Panc1 (cell line): ENCODE measurements at regions not wholly inside any gene's neighbourhood (a gene's known extent, or its start where the extent isn't known, plus 50 kb on each side); places are given as distances from the start of the nearest gene placed in this dataset.

Experiments used
- ATAC-seq: fragments of 200-7000 bp; cut with Tn5 transposase; 2 replicates; pipeline ENCODE4 v1.9.1; 2020; ENCODE audit warnings: mild to moderate bottlenecking, moderate library complexity
- BruUV-seq: library from RNA; stranded (reverse); fragments of 400-500 nt; replicated peaks from 2 replicates; lab custom pipeline; 2021; lab: Mats Ljungman, UMichigan
- CTCF ChIA-PET: fragments of 300-600 bp; sonication (Branson Sonifier 250); formaldehyde crosslinking; loops from one replicate; lab custom pipeline; 2022; ENCODE audit warnings: antibody characterized with exemption; lab: Charles Lee
- POLR2A ChIA-PET: fragments of 300-600 bp; sonication (Branson Sonifier 250); formaldehyde crosslinking; loops from one replicate; lab custom pipeline; 2022; ENCODE audit warnings: antibody characterized with exemption; lab: Charles Lee
- DNase-seq: peaks from one replicate; pipeline ENCODE4 v3.0.0-alpha.2; 2010; ENCODE audit warnings: low read depth, low spot score
- H3K27ac ChIP-seq: 2 replicates; pipeline ENCODE4 v1.5.1; 2011; ENCODE audit warnings: mild to moderate bottlenecking, low read length, inconsistent platforms
- H3K27me3 ChIP-seq: fragments of 200-500 bp; sonication (Bioruptor generic); 2 replicates; pipeline ENCODE4 v1.6.0; 2014; ENCODE audit warnings: low read length, inconsistent platforms; ENCODE audit not compliant: control insufficient read depth, insufficient read depth
- H3K36me3 ChIP-seq: fragments of 200-500 bp; sonication (Bioruptor generic); 2 replicates; pipeline ENCODE4 v1.5.1; 2014; ENCODE audit warnings: inconsistent platforms, mild to moderate bottlenecking, low read length, moderate library complexity; ENCODE audit not compliant: control insufficient read depth, insufficient read depth
- H3K4me1 ChIP-seq: 2 replicates; pipeline ENCODE4 v1.5.1; 2011; ENCODE audit warnings: inconsistent platforms, mild to moderate bottlenecking, low read length, moderate library complexity; ENCODE audit not compliant: control insufficient read depth, insufficient read depth
- H3K4me3 ChIP-seq, 2 experiments: 2 replicates each; pipeline ENCODE4 v1.5.1; 2011 to 2012; ENCODE audit warnings: low read depth in 2 of 2, low read length in 2 of 2, mild to moderate bottlenecking in 2 of 2, inconsistent platforms in 1 of 2, moderate library complexity in 1 of 2
- H3K9me3 ChIP-seq: fragments of 200-500 bp; sonication (Bioruptor generic); 2 replicates; pipeline ENCODE4 v1.5.1; 2014; ENCODE audit warnings: low read depth, mild to moderate bottlenecking, inconsistent platforms, low read length, moderate library complexity; ENCODE audit not compliant: control insufficient read depth, insufficient read depth
- CTCF ChIP-seq: fragments of 450-650 bp; IDR thresholded peaks from 2 replicates; pipeline ENCODE4 v1.5.1; 2017; ENCODE audit warnings: mild to moderate bottlenecking
- POLR2AphosphoS5 ChIP-seq: IDR thresholded peaks from 2 replicates; pipeline ENCODE4 v1.6.1; 2012; ENCODE audit warnings: mild to moderate bottlenecking, low read depth, low read length, moderate library complexity
- SIN3A ChIP-seq: IDR thresholded peaks from 2 replicates; pipeline ENCODE4 v1.6.1; 2012; ENCODE audit warnings: low read depth, mild to moderate bottlenecking, low read length, moderate library complexity, borderline replicate concordance; ENCODE audit not compliant: insufficient read depth
- TCF7L2 ChIP-seq: IDR thresholded peaks from 2 replicates; pipeline ENCODE4 v1.6.1; 2011; ENCODE audit warnings: mild to moderate bottlenecking, low read depth, low read length, inconsistent platforms
- in situ Hi-C: cut with HindIII; loops from 2 replicates; pipeline ENCODE4 v1.10.0; 2016; ENCODE audit warnings: low sequenced_read_pairs, low pct_unique_long_range_greater_than_20kb
- intact Hi-C: fragments of 100-400 bp; cut with micrococcal nuclease; formaldehyde crosslinking; loops from one replicate; pipeline ENCODE4 v1.10.0; 2022; ENCODE audit not compliant: unreplicated experiment
- TF ChIP-seq, protein P1 (sequence below), 2 experiments: IDR thresholded peaks; 2 replicates each; pipeline ENCODE4 v1.6.1; 2011 to 2012; ENCODE audit warnings: low read depth in 2 of 2, control low read depth in 1 of 2, low read length in 1 of 2, mild to moderate bottlenecking in 1 of 2, moderate library complexity in 1 of 2; ENCODE audit not compliant: insufficient read depth in 1 of 2

- Histone ChIP-seq H3K27ac (no peak overlapping the region), H3K27me3 (peaks cover 2% of the 10 kb centered on the region; the same call in 1 of the 2 replicates), H3K4me1 (no peaks in the 10 kb centered on the region), H3K9me3 (no peaks in the 10 kb centered on the region), H3K36me3 (no peaks in the 10 kb centered on the region), H3K4me3 (no peak overlapping the region)
- no peak for ATAC-seq
- no TSS peak for BruUV-seq
- in situ Hi-C loops (no loop called here), intact Hi-C loops (no loop called here)
- ChIA-PET POLR2A (no interaction called here), CTCF (no interaction called here)
- no peak for TF ChIP-seq SIN3A
- TF ChIP-seq TCF7L2: no peak
- no peak for TF ChIP-seq POLR2AphosphoS5
- TF ChIP-seq, protein P1, sequence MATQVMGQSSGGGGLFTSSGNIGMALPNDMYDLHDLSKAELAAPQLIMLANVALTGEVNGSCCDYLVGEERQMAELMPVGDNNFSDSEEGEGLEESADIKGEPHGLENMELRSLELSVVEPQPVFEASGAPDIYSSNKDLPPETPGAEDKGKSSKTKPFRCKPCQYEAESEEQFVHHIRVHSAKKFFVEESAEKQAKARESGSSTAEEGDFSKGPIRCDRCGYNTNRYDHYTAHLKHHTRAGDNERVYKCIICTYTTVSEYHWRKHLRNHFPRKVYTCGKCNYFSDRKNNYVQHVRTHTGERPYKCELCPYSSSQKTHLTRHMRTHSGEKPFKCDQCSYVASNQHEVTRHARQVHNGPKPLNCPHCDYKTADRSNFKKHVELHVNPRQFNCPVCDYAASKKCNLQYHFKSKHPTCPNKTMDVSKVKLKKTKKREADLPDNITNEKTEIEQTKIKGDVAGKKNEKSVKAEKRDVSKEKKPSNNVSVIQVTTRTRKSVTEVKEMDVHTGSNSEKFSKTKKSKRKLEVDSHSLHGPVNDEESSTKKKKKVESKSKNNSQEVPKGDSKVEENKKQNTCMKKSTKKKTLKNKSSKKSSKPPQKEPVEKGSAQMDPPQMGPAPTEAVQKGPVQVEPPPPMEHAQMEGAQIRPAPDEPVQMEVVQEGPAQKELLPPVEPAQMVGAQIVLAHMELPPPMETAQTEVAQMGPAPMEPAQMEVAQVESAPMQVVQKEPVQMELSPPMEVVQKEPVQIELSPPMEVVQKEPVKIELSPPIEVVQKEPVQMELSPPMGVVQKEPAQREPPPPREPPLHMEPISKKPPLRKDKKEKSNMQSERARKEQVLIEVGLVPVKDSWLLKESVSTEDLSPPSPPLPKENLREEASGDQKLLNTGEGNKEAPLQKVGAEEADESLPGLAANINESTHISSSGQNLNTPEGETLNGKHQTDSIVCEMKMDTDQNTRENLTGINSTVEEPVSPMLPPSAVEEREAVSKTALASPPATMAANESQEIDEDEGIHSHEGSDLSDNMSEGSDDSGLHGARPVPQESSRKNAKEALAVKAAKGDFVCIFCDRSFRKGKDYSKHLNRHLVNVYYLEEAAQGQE (IDR thresholded peaks at IDR 0.05; ENCODE audit: insufficient read depth in 1 of 2, low read depth in 2 of 2, low read length in 1 of 2): no peak
- TF ChIP-seq CTCF: no peak
- DNase-seq: no peak
These were observed 240.1 kb downstream of the NPHP4 start for GRCh38 chr1:5751833-5752745.

- H3K9me3 ChIP-seq: no peaks in the 10 kb centered on the region
- no peak for ATAC-seq
- POLR2A ChIA-PET: no interaction called here
- TF ChIP-seq POLR2AphosphoS5 (no peak), TCF7L2 (no peak), SIN3A (no peak), CTCF (no peak)
- TF ChIP-seq, protein P1 (IDR thresholded peaks at IDR 0.05; ENCODE audit: insufficient read depth in 1 of 2, low read depth in 2 of 2, low read length in 1 of 2): no peak
- H3K27me3 ChIP-seq: peaks cover 2% of the 10 kb centered on the region; the same call in 1 of the 2 replicates
- H3K27ac ChIP-seq: no peak overlapping the region
- BruUV-seq: no TSS peak
- H3K36me3 ChIP-seq: no peaks in the 10 kb centered on the region
- intact Hi-C loops: no loop called here
- no peak for DNase-seq
- no peak overlapping the region for H3K4me3 ChIP-seq
- CTCF ChIA-PET: no interaction called here
- no peaks in the 10 kb centered on the region for H3K4me1 ChIP-seq
- in situ Hi-C loops: no loop called here
These were observed 241.1 kb downstream of the NPHP4 start for GRCh38 chr1:5751163-5751540.
